ENCODE measurements at regions not wholly inside any gene's neighbourhood (a gene's known extent, or its start where the extent isn't known, plus 50 kb on each side); places are given as distances from the start of the nearest gene placed in this dataset.

DNA sequence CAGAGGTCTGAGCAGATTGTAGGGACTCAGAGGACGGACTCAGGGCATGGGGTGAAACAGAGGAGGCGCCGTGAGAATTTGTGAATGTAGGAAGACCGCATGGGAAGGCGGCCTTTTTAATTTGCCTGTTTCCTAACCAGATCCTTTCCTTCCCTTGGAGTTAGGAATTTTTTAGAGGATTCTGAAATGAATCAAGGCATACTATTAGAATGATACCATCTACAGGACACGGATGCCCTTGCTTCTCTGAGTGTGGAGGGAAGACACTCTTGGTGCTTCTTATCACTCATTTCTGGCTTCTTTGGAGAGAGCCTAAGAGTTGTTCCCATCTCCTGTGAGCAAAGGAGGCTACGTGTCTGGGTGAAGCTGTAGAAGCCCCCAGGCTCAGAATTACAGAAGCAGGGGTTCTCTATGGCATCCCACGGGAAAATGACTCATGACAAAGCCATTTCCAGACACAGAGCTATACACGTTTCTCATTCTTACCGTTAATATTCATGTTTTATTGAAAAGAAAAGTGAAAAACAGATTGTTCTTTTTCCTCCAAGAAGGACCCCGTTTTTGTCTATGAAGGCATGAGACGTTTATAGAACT, 148.5 kb downstream of the EDN3 start:
- Mint-ChIP-seq H3K27ac (no peak overlapping the region), H3K4me1 (ENCODE audit: low read depth in 2 of 2) (peaks cover 0 to 1% of the 10 kb centered on the region in 2 donors), H3K36me3 (ENCODE audit: insufficient read depth) (peaks cover 3% of the 10 kb centered on the region), H3K4me3 (no peak overlapping the region), H3K9me3 (no peaks in the 10 kb centered on the region), H3K27me3 (peaks cover 85 to 99% of the 10 kb centered on the region in 2 donors)
- no peak for DNase-seq
- no peak for ATAC-seq (replicated peaks)

DNA sequence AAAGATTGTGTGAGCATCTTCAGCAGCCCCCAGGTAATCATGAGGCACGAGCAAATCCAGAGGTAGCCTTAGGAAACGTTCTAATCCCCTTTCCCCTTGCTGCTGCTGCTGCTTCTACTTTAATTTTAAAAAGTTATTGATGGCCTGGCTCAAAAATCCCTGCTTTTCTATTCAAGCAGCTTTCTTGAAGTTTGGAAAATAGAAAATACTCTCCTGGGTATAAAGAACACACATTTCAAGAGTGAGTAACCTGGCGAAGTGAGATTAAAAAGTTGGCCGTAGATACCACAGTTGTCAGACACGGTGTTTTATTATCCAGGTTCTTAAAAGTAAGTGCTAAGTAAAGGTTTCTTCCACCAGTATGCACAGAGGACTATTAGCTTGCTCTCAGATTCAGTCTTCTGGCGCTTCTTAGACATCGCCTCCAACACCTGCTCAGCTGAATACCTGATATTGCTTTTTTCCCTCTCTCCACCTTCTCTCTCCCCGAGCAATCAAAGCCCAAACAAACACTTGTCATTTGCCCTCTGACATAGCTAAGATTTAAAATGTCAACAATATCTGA, 150.7 kb downstream of the EDN3 start:
- peaks cover 0 to 1% of the 10 kb centered on the region in 2 donors for H3K4me1 Mint-ChIP-seq (ENCODE audit: low read depth in 2 of 2)
- H3K4me3 Mint-ChIP-seq, result no peak overlapping the region
- H3K9me3 Mint-ChIP-seq, result no peaks in the 10 kb centered on the region
- H3K27me3 Mint-ChIP-seq, result peaks cover 76 to 99% of the 10 kb centered on the region in 2 donors
- H3K36me3 Mint-ChIP-seq (ENCODE audit: insufficient read depth), result peaks cover 3% of the 10 kb centered on the region
- H3K27ac Mint-ChIP-seq, result no peak overlapping the region
- ATAC-seq (replicated peaks) (no peak), DNase-seq (no peak)

DNA sequence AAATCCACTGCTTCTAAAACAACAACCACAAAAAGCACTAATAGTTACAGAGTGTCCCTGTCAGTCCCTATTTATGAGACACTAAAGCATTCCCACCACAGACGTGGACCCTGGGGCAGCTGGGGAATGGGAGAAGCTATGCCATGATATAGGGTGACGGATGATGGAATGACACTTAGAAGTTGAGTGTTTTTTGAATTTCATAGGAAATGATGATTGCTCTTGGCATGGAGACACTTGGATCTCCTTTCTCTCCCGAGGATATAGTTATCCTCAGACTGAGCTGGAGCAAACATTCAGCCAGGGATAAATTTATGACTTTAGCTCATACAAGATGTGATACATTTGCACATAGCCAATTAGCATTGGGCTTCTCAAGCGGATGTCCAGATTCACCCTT, 151.2 kb downstream of the EDN3 start:
- no peak for ATAC-seq (replicated peaks)
- no peak for DNase-seq
- peaks cover 75 to 99% of the 10 kb centered on the region in 2 donors for H3K27me3 Mint-ChIP-seq
- H3K9me3 Mint-ChIP-seq, result no peaks in the 10 kb centered on the region
- no peak overlapping the region for H3K4me3 Mint-ChIP-seq
- H3K27ac Mint-ChIP-seq, result no peak overlapping the region
- peaks cover 3% of the 10 kb centered on the region for H3K36me3 Mint-ChIP-seq (ENCODE audit: insufficient read depth)
- H3K4me1 Mint-ChIP-seq (ENCODE audit: low read depth in 2 of 2), result peaks cover 0 to 1% of the 10 kb centered on the region in 2 donors

DNA sequence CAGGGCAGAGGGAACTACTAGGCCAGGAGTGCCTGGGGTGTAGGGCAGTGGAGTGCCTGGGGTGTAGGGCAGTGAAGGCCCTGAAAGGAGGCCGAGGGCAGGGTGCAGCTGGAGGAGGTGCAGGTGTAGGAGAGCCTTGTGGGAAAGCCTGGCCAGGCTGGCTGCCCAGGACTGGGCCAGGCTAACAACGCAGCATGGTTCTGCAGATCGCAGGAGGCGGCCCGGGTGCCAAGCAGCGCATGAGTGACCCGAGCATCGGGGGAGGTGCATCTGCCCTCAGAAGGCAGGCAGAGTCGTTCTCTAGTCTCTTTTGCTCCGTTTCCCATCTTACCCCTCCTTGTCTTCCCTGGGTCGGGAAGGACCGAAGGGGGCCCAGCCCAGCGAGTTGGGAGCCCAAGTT, 151.5 kb upstream of the PHACTR3 start:
- Mint-ChIP-seq H3K4me3 (no peak overlapping the region), H3K27me3 (peaks cover 63 to 95% of the 10 kb centered on the region in 2 donors), H3K36me3 (ENCODE audit: insufficient read depth) (peaks cover 3% of the 10 kb centered on the region), H3K9me3 (no peaks in the 10 kb centered on the region), H3K4me1 (ENCODE audit: low read depth in 2 of 2) (peaks cover 0 to 1% of the 10 kb centered on the region in 2 donors), H3K27ac (no peak overlapping the region)
- ATAC-seq (replicated peaks) (no peak), DNase-seq (no peak)

- Mint-ChIP-seq H3K4me1 (ENCODE audit: low read depth in 2 of 2) (peaks cover 0 to 1% of the 10 kb centered on the region in 2 donors), H3K36me3 (ENCODE audit: insufficient read depth) (peaks cover 3% of the 10 kb centered on the region), H3K27ac (no peak overlapping the region), H3K4me3 (no peak overlapping the region), H3K27me3 (peaks cover 52 to 93% of the 10 kb centered on the region in 2 donors), H3K9me3 (no peaks in the 10 kb centered on the region)
- DNase-seq (no peak), ATAC-seq (replicated peaks) (no peak)
These were observed 150.4 kb upstream of the PHACTR3 start for GRCh38 chr20:59453759-59454560.

- peak in 1 of 3 experiments; percentile 5 for DNase-seq
- H3K36me3 Mint-ChIP-seq (ENCODE audit: insufficient read depth), result no peaks in the 10 kb centered on the region
- no peak overlapping the region for H3K27ac Mint-ChIP-seq
- ATAC-seq (replicated peaks), result no peak
- no peak overlapping the region for H3K4me3 Mint-ChIP-seq
- H3K9me3 Mint-ChIP-seq, result no peaks in the 10 kb centered on the region
- H3K4me1 Mint-ChIP-seq (ENCODE audit: low read depth in 2 of 2), result no peaks in the 10 kb centered on the region
- H3K27me3 Mint-ChIP-seq, result peaks cover 41 to 83% of the 10 kb centered on the region in 2 donors
These were observed 148.7 kb upstream of the PHACTR3 start for GRCh38 chr20:59455402-59456341.

DNA sequence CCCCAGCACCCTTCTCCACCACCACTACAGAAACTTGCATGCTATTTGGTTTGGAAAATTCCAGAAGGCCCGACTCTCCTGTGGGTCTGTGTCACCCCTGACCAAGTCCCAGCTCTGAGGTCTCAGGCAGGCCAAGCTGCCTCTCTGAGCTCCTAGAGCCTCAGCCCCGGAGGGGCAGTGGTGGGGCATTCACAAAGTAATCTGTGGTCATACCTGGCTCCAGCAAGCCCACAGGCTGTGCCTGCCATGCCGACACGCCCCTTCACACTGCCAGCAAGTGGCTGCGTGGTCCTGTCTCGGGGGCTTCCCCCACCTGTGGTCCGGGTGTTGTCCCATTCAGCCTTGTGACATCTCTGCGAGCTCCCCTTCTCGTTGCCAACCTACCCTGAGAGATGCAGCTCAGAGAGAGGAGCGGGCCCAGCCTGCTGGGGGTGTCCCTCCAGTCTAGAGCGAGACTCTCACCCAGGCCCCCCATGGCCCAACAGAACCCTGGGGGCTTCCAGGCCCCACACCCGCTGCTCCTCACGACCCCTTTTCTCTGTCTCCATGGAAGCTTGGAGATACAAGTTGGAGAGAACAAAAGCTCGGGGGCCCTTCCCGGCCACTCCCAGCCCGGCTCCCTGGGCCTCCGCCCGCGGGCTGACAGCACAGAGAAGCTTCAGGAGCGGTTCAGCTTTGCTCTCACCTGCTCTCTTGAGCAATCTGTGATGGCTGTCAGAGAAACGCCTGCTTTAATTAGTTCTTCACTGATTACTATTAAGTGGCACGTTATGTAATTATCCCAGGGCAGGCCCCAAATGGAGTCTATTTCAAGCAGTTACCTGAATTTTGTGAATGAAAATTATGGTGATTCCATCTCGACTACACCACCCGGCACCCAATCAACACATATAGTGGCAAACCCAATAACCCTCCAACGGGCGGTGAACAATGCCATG, 147.7 kb upstream of the PHACTR3 start:
- H3K4me1 Mint-ChIP-seq (ENCODE audit: low read depth in 2 of 2), result no peaks in the 10 kb centered on the region
- H3K36me3 Mint-ChIP-seq (ENCODE audit: insufficient read depth), result no peaks in the 10 kb centered on the region
- ATAC-seq (replicated peaks) (no peak), DNase-seq (no peak)
- no peaks in the 10 kb centered on the region for H3K9me3 Mint-ChIP-seq
- peaks cover 36 to 84% of the 10 kb centered on the region in 2 donors for H3K27me3 Mint-ChIP-seq
- no peak overlapping the region for H3K27ac Mint-ChIP-seq
- H3K4me3 Mint-ChIP-seq, result no peak overlapping the region

- Mint-ChIP-seq H3K9me3 (no peaks in the 10 kb centered on the region), H3K27me3 (peaks cover 24 to 77% of the 10 kb centered on the region in 2 donors), H3K4me3 (no peak overlapping the region), H3K4me1 (ENCODE audit: low read depth in 2 of 2) (no peaks in the 10 kb centered on the region), H3K36me3 (ENCODE audit: insufficient read depth) (no peaks in the 10 kb centered on the region), H3K27ac (no peak overlapping the region)
- DNase-seq (no peak), ATAC-seq (replicated peaks) (no peak)
These were observed 145.7 kb upstream of the PHACTR3 start for GRCh38 chr20:59458645-59459044.

DNA sequence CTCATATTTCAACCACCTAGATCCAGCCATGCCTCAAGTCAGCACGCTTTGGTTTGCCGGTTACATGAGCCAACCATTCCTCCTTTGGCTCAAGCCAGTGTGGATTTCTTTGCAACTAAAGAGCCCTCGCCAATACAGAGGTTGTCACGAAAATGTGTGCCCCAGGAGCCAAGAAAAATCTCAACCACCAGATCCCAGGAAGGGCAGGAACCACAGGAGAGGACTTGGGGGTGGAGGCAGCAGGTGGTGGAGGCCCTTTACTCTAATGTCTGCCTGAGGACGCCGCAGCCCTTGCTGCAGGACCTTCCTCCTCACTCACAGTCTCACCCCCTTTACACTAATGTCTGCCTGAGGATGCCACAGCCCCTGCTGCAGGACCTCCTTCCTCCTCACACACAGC, 144.8 kb upstream of the PHACTR3 start:
- H3K9me3 Mint-ChIP-seq, result no peaks in the 10 kb centered on the region
- no peak overlapping the region for H3K27ac Mint-ChIP-seq
- ATAC-seq (replicated peaks) (no peak), DNase-seq (no peak)
- H3K36me3 Mint-ChIP-seq (ENCODE audit: insufficient read depth), result no peaks in the 10 kb centered on the region
- H3K4me1 Mint-ChIP-seq (ENCODE audit: low read depth in 2 of 2), result no peaks in the 10 kb centered on the region
- peaks cover 19 to 77% of the 10 kb centered on the region in 2 donors for H3K27me3 Mint-ChIP-seq
- H3K4me3 Mint-ChIP-seq, result no peak overlapping the region

- H3K36me3 Mint-ChIP-seq (ENCODE audit: insufficient read depth), result no peaks in the 10 kb centered on the region
- H3K27me3 Mint-ChIP-seq, result peaks cover 15 to 77% of the 10 kb centered on the region in 2 donors
- H3K4me1 Mint-ChIP-seq (ENCODE audit: low read depth in 2 of 2), result no peaks in the 10 kb centered on the region
- no peaks in the 10 kb centered on the region for H3K9me3 Mint-ChIP-seq
- no peak overlapping the region for H3K27ac Mint-ChIP-seq
- DNase-seq (no peak), ATAC-seq (replicated peaks) (no peak)
- H3K4me3 Mint-ChIP-seq, result no peak overlapping the region
These were observed 144.0 kb upstream of the PHACTR3 start for GRCh38 chr20:59460352-59460751.

DNA sequence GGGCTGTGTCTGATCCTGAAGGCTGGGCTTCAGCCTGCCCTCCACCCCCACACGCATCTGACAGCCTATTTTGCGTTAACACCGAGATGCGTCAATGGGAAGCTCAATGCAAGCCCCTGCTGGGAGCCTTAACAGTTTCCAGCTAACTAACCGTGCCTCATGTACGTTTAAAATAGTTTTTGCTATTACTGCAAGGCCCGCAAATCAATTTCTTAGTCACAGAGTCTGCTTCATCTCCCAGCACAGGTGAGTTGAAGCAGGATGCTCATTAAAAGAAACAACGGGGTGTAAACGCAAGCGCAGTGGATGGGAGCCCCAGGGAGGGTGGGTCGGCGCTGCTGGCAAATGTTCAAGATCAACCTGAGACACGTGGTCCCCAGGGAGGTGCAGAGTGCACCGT, 142.8 kb upstream of the PHACTR3 start:
- DNase-seq, result no peak
- Mint-ChIP-seq H3K36me3 (ENCODE audit: insufficient read depth) (no peaks in the 10 kb centered on the region), H3K4me1 (ENCODE audit: low read depth in 2 of 2) (no peaks in the 10 kb centered on the region), H3K27ac (no peak overlapping the region), H3K9me3 (no peaks in the 10 kb centered on the region), H3K27me3 (peaks cover 7 to 77% of the 10 kb centered on the region in 2 donors), H3K4me3 (no peak overlapping the region)
- ATAC-seq (replicated peaks), result no peak

DNA sequence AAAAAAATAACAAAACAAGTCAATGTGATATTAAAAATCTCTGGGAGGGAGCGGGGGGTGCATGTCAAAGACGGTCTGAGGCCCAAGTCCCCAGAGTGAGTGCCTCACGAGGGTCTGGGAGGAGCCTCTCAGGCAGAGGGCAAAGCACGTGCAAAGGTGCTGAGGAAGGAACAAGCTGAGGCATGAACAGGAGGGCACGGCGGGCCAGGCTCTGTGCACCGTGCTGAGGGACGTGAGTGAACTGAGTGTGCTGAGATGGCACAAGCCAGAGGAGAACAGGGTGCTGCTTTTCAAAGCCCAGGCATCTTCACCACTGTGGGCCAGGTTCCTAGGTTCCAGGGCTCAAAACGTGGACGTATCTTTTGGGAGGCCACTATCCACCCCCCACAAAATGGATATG, 142.1 kb upstream of the PHACTR3 start:
- DNase-seq (no peak), ATAC-seq (replicated peaks) (no peak)
- no peaks in the 10 kb centered on the region for H3K36me3 Mint-ChIP-seq (ENCODE audit: insufficient read depth)
- H3K27me3 Mint-ChIP-seq, result peaks cover 7 to 74% of the 10 kb centered on the region in 2 donors
- no peak overlapping the region for H3K4me3 Mint-ChIP-seq
- no peaks in the 10 kb centered on the region for H3K9me3 Mint-ChIP-seq
- H3K27ac Mint-ChIP-seq, result no peak overlapping the region
- H3K4me1 Mint-ChIP-seq (ENCODE audit: low read depth in 2 of 2), result no peaks in the 10 kb centered on the region

Measured in effector memory CD8-positive, alpha-beta T cell (primary cell).